ENCODE measurements at regions not wholly inside any gene's neighbourhood (a gene's known extent, or its start where the extent isn't known, plus 50 kb on each side); places are given as distances from the start of the nearest gene placed in this dataset.

DNA sequence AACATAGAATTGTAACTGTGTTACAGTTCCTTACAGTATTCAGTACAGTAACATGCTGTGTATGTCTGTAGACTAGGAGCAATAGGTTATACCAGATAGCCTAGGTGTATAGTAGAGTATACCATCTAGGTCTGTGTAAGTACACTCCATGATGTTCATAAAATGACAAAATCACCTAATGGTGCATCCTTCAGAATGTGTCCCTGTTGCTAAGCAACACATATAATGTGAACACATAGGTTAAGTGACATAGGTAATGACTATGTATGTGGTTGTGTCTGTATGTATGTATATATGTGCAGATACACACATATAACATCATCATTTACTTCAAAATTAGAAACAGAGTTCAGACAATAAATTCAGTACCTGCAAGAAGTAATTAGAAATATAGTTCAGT lies 146.8 kb upstream of the GAP43 start:
- ChIA-PET POLR2A (no interaction called here), CTCF (ENCODE audit: low intra/inter-chr PET ratio, low total read pairs) (no interaction called here)
- Histone ChIP-seq H3K27ac (ENCODE audit: extremely low read length, insufficient read depth, low read length) (no peak overlapping the region), H3K79me2 (ENCODE audit: insufficient read depth, low read length) (no peaks in the 10 kb centered on the region), H3K4me1 (ENCODE audit: insufficient read depth, low read length) (no peaks in the 10 kb centered on the region), H3K9me3 (ENCODE audit: low read length) (no peaks in the 10 kb centered on the region), H2AFZ (ENCODE audit: low read length) (no peak overlapping the region), H3K36me3 (replicated peaks in 1 of 2; ENCODE audit: control insufficient read depth in 1 of 2, insufficient read depth in 2 of 2, low read length in 2 of 2) (no peaks in the 10 kb centered on the region), H4K20me1 (ENCODE audit: insufficient read depth, low read length) (no peaks in the 10 kb centered on the region), H3K4me2 (ENCODE audit: low read depth, low read length) (no peak overlapping the region), H3K4me3 (replicated peaks in 1 of 3; ENCODE audit: insufficient read depth in 1 of 3, low read depth in 2 of 3, low read length in 3 of 3) (no peak overlapping the region), H3K9ac (ENCODE audit: insufficient read depth, low read depth, low read length) (no peak overlapping the region), H3K27me3 (ENCODE audit: control insufficient read depth in 1 of 2, insufficient read depth in 2 of 2, low read length in 2 of 2) (no peaks in the 10 kb centered on the region)
- DNase-seq (ENCODE audit: low spot score) = no peak
- in situ Hi-C loops (cut with HindIII; ENCODE audit: extremely low pct_ligation_motif_present, low pct_unique_long_range_greater_than_20kb) (no loop called here), intact Hi-C loops (cut with micrococcal nuclease; ENCODE audit: unreplicated experiment) (no loop called here)
- no peak for FAIRE-seq
- no peak for ATAC-seq
- BruUV-seq (replicated peaks) = no TSS peak
- TF ChIP-seq ZKSCAN8 (CRISPR knock-in tag; IDR thresholded peaks at IDR 0.05; ENCODE audit: borderline replicate concordance) (no peak), ZNF180 (CRISPR knock-in tag; IDR thresholded peaks at IDR 0.05; ENCODE audit: borderline replicate concordance, low read depth) (no peak), PHF8 (CRISPR knock-in tag; IDR thresholded peaks at IDR 0.05) (no peak), ISL2 (CRISPR knock-in tag; IDR thresholded peaks at IDR 0.05) (no peak), ZBTB1 (CRISPR knock-in tag; IDR thresholded peaks at IDR 0.05; ENCODE audit: borderline replicate concordance) (no peak), RFX5 (IDR thresholded peaks at IDR 0.05; ENCODE audit: low read depth, low read length) (no peak), CAMTA2 (CRISPR knock-in tag; IDR thresholded peaks at IDR 0.05; ENCODE audit: borderline replicate concordance) (no peak), STAG1 (CRISPR knock-in tag; IDR thresholded peaks at IDR 0.05) (no peak), ZNF629 (CRISPR knock-in tag; conservative IDR thresholded peaks at IDR 0.05) (no peak)
- TF ChIP-seq, protein P1, sequence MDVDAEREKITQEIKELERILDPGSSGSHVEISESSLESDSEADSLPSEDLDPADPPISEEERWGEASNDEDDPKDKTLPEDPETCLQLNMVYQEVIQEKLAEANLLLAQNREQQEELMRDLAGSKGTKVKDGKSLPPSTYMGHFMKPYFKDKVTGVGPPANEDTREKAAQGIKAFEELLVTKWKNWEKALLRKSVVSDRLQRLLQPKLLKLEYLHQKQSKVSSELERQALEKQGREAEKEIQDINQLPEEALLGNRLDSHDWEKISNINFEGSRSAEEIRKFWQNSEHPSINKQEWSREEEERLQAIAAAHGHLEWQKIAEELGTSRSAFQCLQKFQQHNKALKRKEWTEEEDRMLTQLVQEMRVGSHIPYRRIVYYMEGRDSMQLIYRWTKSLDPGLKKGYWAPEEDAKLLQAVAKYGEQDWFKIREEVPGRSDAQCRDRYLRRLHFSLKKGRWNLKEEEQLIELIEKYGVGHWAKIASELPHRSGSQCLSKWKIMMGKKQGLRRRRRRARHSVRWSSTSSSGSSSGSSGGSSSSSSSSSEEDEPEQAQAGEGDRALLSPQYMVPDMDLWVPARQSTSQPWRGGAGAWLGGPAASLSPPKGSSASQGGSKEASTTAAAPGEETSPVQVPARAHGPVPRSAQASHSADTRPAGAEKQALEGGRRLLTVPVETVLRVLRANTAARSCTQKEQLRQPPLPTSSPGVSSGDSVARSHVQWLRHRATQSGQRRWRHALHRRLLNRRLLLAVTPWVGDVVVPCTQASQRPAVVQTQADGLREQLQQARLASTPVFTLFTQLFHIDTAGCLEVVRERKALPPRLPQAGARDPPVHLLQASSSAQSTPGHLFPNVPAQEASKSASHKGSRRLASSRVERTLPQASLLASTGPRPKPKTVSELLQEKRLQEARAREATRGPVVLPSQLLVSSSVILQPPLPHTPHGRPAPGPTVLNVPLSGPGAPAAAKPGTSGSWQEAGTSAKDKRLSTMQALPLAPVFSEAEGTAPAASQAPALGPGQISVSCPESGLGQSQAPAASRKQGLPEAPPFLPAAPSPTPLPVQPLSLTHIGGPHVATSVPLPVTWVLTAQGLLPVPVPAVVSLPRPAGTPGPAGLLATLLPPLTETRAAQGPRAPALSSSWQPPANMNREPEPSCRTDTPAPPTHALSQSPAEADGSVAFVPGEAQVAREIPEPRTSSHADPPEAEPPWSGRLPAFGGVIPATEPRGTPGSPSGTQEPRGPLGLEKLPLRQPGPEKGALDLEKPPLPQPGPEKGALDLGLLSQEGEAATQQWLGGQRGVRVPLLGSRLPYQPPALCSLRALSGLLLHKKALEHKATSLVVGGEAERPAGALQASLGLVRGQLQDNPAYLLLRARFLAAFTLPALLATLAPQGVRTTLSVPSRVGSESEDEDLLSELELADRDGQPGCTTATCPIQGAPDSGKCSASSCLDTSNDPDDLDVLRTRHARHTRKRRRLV (CRISPR knock-in tag; IDR thresholded peaks at IDR 0.05) = no peak
- TF ChIP-seq, protein P2, sequence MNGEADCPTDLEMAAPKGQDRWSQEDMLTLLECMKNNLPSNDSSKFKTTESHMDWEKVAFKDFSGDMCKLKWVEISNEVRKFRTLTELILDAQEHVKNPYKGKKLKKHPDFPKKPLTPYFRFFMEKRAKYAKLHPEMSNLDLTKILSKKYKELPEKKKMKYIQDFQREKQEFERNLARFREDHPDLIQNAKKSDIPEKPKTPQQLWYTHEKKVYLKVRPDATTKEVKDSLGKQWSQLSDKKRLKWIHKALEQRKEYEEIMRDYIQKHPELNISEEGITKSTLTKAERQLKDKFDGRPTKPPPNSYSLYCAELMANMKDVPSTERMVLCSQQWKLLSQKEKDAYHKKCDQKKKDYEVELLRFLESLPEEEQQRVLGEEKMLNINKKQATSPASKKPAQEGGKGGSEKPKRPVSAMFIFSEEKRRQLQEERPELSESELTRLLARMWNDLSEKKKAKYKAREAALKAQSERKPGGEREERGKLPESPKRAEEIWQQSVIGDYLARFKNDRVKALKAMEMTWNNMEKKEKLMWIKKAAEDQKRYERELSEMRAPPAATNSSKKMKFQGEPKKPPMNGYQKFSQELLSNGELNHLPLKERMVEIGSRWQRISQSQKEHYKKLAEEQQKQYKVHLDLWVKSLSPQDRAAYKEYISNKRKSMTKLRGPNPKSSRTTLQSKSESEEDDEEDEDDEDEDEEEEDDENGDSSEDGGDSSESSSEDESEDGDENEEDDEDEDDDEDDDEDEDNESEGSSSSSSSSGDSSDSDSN (CRISPR knock-in tag; IDR thresholded peaks at IDR 0.05) = no peak
- TF ChIP-seq, protein P3, sequence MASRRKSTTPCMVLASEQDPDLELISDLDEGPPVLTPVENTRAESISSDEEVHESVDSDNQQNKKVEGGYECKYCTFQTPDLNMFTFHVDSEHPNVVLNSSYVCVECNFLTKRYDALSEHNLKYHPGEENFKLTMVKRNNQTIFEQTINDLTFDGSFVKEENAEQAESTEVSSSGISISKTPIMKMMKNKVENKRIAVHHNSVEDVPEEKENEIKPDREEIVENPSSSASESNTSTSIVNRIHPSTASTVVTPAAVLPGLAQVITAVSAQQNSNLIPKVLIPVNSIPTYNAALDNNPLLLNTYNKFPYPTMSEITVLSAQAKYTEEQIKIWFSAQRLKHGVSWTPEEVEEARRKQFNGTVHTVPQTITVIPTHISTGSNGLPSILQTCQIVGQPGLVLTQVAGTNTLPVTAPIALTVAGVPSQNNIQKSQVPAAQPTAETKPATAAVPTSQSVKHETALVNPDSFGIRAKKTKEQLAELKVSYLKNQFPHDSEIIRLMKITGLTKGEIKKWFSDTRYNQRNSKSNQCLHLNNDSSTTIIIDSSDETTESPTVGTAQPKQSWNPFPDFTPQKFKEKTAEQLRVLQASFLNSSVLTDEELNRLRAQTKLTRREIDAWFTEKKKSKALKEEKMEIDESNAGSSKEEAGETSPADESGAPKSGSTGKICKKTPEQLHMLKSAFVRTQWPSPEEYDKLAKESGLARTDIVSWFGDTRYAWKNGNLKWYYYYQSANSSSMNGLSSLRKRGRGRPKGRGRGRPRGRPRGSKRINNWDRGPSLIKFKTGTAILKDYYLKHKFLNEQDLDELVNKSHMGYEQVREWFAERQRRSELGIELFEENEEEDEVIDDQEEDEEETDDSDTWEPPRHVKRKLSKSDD (CRISPR knock-in tag; IDR thresholded peaks at IDR 0.05; ENCODE audit: low read depth) = no peak
- TF ChIP-seq, protein P4, sequence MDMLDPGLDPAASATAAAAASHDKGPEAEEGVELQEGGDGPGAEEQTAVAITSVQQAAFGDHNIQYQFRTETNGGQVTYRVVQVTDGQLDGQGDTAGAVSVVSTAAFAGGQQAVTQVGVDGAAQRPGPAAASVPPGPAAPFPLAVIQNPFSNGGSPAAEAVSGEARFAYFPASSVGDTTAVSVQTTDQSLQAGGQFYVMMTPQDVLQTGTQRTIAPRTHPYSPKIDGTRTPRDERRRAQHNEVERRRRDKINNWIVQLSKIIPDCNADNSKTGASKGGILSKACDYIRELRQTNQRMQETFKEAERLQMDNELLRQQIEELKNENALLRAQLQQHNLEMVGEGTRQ (IDR thresholded peaks at IDR 0.05; ENCODE audit: low read depth, low read length) = no peak
- TF ChIP-seq, protein P4 (CRISPR knock-in tag; IDR thresholded peaks at IDR 0.05; ENCODE audit: borderline replicate concordance) = no peak

All from HepG2 (cell line).